Liver (tissue), 8 donors: ENCODE measurements at regions not wholly inside any gene's neighbourhood (a gene's known extent, or its start where the extent isn't known, plus 50 kb on each side); places are given as distances from the start of the nearest gene placed in this dataset.

Experiments
- DNase-seq: peaks from one replicate; pipeline ENCODE4 v3.0.0-alpha.2; 2017; ENCODE audit warnings: low spot score
- H3K27ac ChIP-seq, 2 donors: one replicate each; pipeline ENCODE4 v1.7.0; 2013; ENCODE audit warnings: inconsistent platforms in 2 of 2, low read length in 2 of 2, control low read depth in 1 of 2, low read depth in 1 of 2, mild to moderate bottlenecking in 1 of 2
- H3K27me3 ChIP-seq, 4 donors: one replicate each; pipeline versions ENCODE4 v1.6.1 to v1.7.0; 2013; ENCODE audit warnings: low read length in 3 of 4, inconsistent platforms in 1 of 4, mild to moderate bottlenecking in 1 of 4, moderate library complexity in 1 of 4; ENCODE audit not compliant: control insufficient read depth in 4 of 4, insufficient read depth in 4 of 4
- H3K36me3 ChIP-seq, 4 donors: one replicate each; pipeline versions ENCODE4 v1.6.1 to v1.7.0; 2013; ENCODE audit warnings: low read length in 3 of 4, mild to moderate bottlenecking in 3 of 4, low read depth in 1 of 4, moderate library complexity in 1 of 4; ENCODE audit not compliant: control insufficient read depth in 4 of 4, insufficient read depth in 3 of 4
- H3K4me1 ChIP-seq, 4 donors: one replicate each; pipeline versions ENCODE4 v1.6.1 to v1.7.0; 2013; ENCODE audit warnings: low read length in 3 of 4, mild to moderate bottlenecking in 3 of 4, moderate library complexity in 1 of 4; ENCODE audit not compliant: control insufficient read depth in 4 of 4, insufficient read depth in 4 of 4
- H3K4me3 ChIP-seq, 3 donors: one replicate each; pipeline versions ENCODE4 v1.6.1 to v1.7.0; 2013; ENCODE audit warnings: low read length in 3 of 3, control low read depth in 1 of 3, low read depth in 1 of 3, mild to moderate bottlenecking in 1 of 3
- H3K9ac ChIP-seq, 2 donors: one replicate each; pipeline ENCODE4 v1.7.0; 2013; ENCODE audit warnings: low read length in 2 of 2, mild to moderate bottlenecking in 2 of 2, moderate library complexity in 2 of 2, control low read depth in 1 of 2, low read depth in 1 of 2
- H3K9me3 ChIP-seq, 4 donors: one replicate each; pipeline versions ENCODE4 v1.6.1 to v1.7.0; 2013; ENCODE audit warnings: low read length in 3 of 4; ENCODE audit not compliant: control insufficient read depth in 4 of 4
- CTCF ChIP-seq: fragments of 150-350 bp; IDR thresholded peaks from 2 replicates; pipeline ENCODE4 v1.5.1; 2017; ENCODE audit warnings: improper control_type of control experiment, low read depth, low read length; ENCODE audit not compliant: missing input control
- EGR1 ChIP-seq, 2 donors: IDR thresholded peaks; 2 replicates each; pipeline ENCODE4 v1.6.1; 2016 to 2018; ENCODE audit warnings: antibody characterized with exemption in 2 of 2, low read depth in 2 of 2
- FOXA1 ChIP-seq: IDR thresholded peaks from 2 replicates; pipeline ENCODE4 v1.6.1; 2016; ENCODE audit warnings: antibody characterized with exemption
- FOXA2 ChIP-seq: IDR thresholded peaks from 2 replicates; pipeline ENCODE4 v1.6.1; 2016; ENCODE audit warnings: antibody characterized with exemption
- GABPA ChIP-seq, 2 donors: IDR thresholded peaks in 1 of 2; conservative IDR thresholded peaks in 1 of 2; 2 replicates each; pipeline ENCODE4 v1.6.1; 2016; ENCODE audit warnings: antibody characterized with exemption in 2 of 2, mild to moderate bottlenecking in 1 of 2, moderate library complexity in 1 of 2
- HNF4A ChIP-seq, 2 donors: conservative IDR thresholded peaks; 2 replicates each; pipeline ENCODE4 v1.6.1; 2016; ENCODE audit warnings: antibody characterized with exemption in 2 of 2, mild to moderate bottlenecking in 2 of 2
- HNF4G ChIP-seq: IDR thresholded peaks from 2 replicates; pipeline ENCODE4 v1.6.1; 2016; ENCODE audit warnings: antibody characterized with exemption
- JUND ChIP-seq, 2 donors: IDR thresholded peaks; 2 replicates each; pipeline ENCODE4 v1.6.1; 2016; ENCODE audit warnings: antibody characterized with exemption in 2 of 2
- MAX ChIP-seq: IDR thresholded peaks from 2 replicates; pipeline ENCODE4 v1.6.1; 2016; ENCODE audit warnings: antibody characterized with exemption
- NR2F2 ChIP-seq: IDR thresholded peaks from 2 replicates; pipeline ENCODE4 v1.6.1; 2016; ENCODE audit warnings: antibody characterized with exemption
- RAD21 ChIP-seq, 2 donors: IDR thresholded peaks; 2 replicates each; pipeline ENCODE4 v1.6.1; 2016; ENCODE audit warnings: antibody characterized with exemption in 2 of 2, mild to moderate bottlenecking in 2 of 2
- REST ChIP-seq: IDR thresholded peaks from 2 replicates; pipeline ENCODE4 v1.6.1; 2016; ENCODE audit warnings: antibody characterized with exemption, mild to moderate bottlenecking
- RXRA ChIP-seq, 2 donors: IDR thresholded peaks; 2 replicates each; pipeline ENCODE4 v1.6.1; 2017 to 2018; ENCODE audit warnings: antibody characterized with exemption in 2 of 2, mild to moderate bottlenecking in 1 of 2
- SP1 ChIP-seq: IDR thresholded peaks from 2 replicates; pipeline ENCODE4 v1.6.1; 2018; ENCODE audit warnings: antibody characterized with exemption, mild to moderate bottlenecking
- TAF1 ChIP-seq: conservative IDR thresholded peaks from 2 replicates; pipeline ENCODE4 v1.6.1; 2016; ENCODE audit warnings: antibody characterized with exemption, mild to moderate bottlenecking
- YY1 ChIP-seq: IDR thresholded peaks from 2 replicates; pipeline ENCODE4 v1.6.1; 2016; ENCODE audit warnings: antibody characterized with exemption, mild to moderate bottlenecking
- WGBS: extraction: QIAGEN DNeasy Blood & Tissue Kit; methylation state at CpG from one replicate; pipeline ENCODE4 v1.1.7; 2013; 5-methylcytosine and 5-hydroxymethylcytosine counted together
- TF ChIP-seq, protein P1 (sequence below): IDR thresholded peaks from 2 replicates; pipeline ENCODE4 v1.6.1; 2016; ENCODE audit warnings: antibody characterized with exemption
- TF ChIP-seq, protein P2 (sequence below): IDR thresholded peaks from 2 replicates; pipeline ENCODE4 v1.6.1; 2016; ENCODE audit warnings: antibody characterized with exemption
- donor health status: healthy.
- donor health status: healthy.
- donor health status: healthy.
- donor health status: healthy.
- donor health status: healthy.

GRCh38 chr15:93307513-93307912 lies 218.5 kb upstream of the RGMA start:
- Histone ChIP-seq H3K9me3 (no peaks in the 10 kb centered on the region), H3K4me3 (no peak overlapping the region), H3K36me3 (no peaks in the 10 kb centered on the region), H3K9ac (no peak overlapping the region), H3K27me3 (peaks cover 0 to 2% (median 0%) of the 10 kb centered on the region in 4 donors), H3K4me1 (no peaks in the 10 kb centered on the region), H3K27ac (no peak overlapping the region)
- WGBS, result 79% methylated on average over 14 of the region's 14 CpGs
- DNase-seq, result no peak
- TF ChIP-seq REST, result no peak
- TF ChIP-seq TAF1, result no peak
- TF ChIP-seq, protein P1, sequence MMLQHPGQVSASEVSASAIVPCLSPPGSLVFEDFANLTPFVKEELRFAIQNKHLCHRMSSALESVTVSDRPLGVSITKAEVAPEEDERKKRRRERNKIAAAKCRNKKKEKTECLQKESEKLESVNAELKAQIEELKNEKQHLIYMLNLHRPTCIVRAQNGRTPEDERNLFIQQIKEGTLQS, result no peak
- no peak for TF ChIP-seq NR2F2
- no peak for TF ChIP-seq JUND (IDR thresholded peaks at IDR 0.05)
- TF ChIP-seq FOXA2, result no peak
- TF ChIP-seq, protein P2, sequence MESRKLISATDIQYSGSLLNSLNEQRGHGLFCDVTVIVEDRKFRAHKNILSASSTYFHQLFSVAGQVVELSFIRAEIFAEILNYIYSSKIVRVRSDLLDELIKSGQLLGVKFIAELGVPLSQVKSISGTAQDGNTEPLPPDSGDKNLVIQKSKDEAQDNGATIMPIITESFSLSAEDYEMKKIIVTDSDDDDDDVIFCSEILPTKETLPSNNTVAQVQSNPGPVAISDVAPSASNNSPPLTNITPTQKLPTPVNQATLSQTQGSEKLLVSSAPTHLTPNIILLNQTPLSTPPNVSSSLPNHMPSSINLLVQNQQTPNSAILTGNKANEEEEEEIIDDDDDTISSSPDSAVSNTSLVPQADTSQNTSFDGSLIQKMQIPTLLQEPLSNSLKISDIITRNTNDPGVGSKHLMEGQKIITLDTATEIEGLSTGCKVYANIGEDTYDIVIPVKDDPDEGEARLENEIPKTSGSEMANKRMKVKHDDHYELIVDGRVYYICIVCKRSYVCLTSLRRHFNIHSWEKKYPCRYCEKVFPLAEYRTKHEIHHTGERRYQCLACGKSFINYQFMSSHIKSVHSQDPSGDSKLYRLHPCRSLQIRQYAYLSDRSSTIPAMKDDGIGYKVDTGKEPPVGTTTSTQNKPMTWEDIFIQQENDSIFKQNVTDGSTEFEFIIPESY, result no peak
- no peak for TF ChIP-seq SP1
- TF ChIP-seq RAD21 (IDR thresholded peaks at IDR 0.05), result no peak
- TF ChIP-seq RXRA (IDR thresholded peaks at IDR 0.05), result no peak
- TF ChIP-seq FOXA1, result no peak
- no peak for TF ChIP-seq HNF4A (conservative IDR thresholded peaks at IDR 0.05)
- no peak for TF ChIP-seq CTCF
- TF ChIP-seq MAX, result no peak
- no peak for TF ChIP-seq GABPA (IDR thresholded peaks at IDR 0.05 in 1 of 2, conservative IDR thresholded peaks at IDR 0.05 in 1 of 2)
- no peak for TF ChIP-seq YY1
- no peak for TF ChIP-seq HNF4G

GRCh38 chr15:93305306-93305705 lies 216.3 kb upstream of the RGMA start:
- no peaks in the 10 kb centered on the region for H3K36me3 ChIP-seq
- no peaks in the 10 kb centered on the region for H3K9me3 ChIP-seq
- H3K27me3 ChIP-seq, result peaks cover 0 to 2% (median 0%) of the 10 kb centered on the region in 4 donors
- no peaks in the 10 kb centered on the region for H3K4me1 ChIP-seq
- DNase-seq, result no peak
- no peak overlapping the region for H3K4me3 ChIP-seq
- no peak overlapping the region for H3K27ac ChIP-seq
- H3K9ac ChIP-seq, result no peak overlapping the region
- 45% methylated on average over 2 of the region's 2 CpGs for WGBS
- TF ChIP-seq HNF4A (conservative IDR thresholded peaks at IDR 0.05) (no peak), YY1 (no peak), HNF4G (no peak), EGR1 (IDR thresholded peaks at IDR 0.05; ENCODE audit: low read depth in 2 of 2) (no peak), NR2F2 (no peak), FOXA1 (no peak), CTCF (no peak), SP1 (no peak), MAX (no peak)
- TF ChIP-seq, protein P2, result no peak
